Calu3 (cell line): ENCODE measurements at regions not wholly inside any gene's neighbourhood (a gene's known extent, or its start where the extent isn't known, plus 50 kb on each side); places are given as distances from the start of the nearest gene placed in this dataset.

Experiments
- BruUV-seq: library from RNA; stranded (reverse); fragments of 400-500 nt; replicated peaks from 2 replicates; lab custom pipeline; 2021; lab: Mats Ljungman, UMichigan
- CTCF ChIA-PET: fragments of 300-600 bp; sonication (Branson Sonifier 250); formaldehyde crosslinking; loops from one replicate; lab custom pipeline; 2022; ENCODE audit warnings: antibody characterized with exemption; lab: Charles Lee
- DNase-seq: peaks from one replicate; pipeline ENCODE4 v3.0.0; 2022
- H3K27ac Mint-ChIP-seq: one replicate; pipeline ENCODE4 v1.8.0; 2022; ENCODE audit warnings: mixed read lengths; ENCODE audit not compliant: unreplicated experiment
- H3K27me3 Mint-ChIP-seq: one replicate; pipeline ENCODE4 v1.8.0; 2022; ENCODE audit warnings: mixed read lengths; ENCODE audit not compliant: unreplicated experiment
- H3K36me3 Mint-ChIP-seq: one replicate; pipeline ENCODE4 v1.8.0; 2022; ENCODE audit warnings: mild to moderate bottlenecking, moderate library complexity, mixed read lengths; ENCODE audit not compliant: insufficient read depth, unreplicated experiment
- H3K4me1 Mint-ChIP-seq: one replicate; pipeline ENCODE4 v1.8.0; 2022; ENCODE audit warnings: mild to moderate bottlenecking, low read depth, mixed read lengths; ENCODE audit not compliant: unreplicated experiment
- H3K4me3 Mint-ChIP-seq: one replicate; pipeline ENCODE4 v1.8.0; 2022; ENCODE audit warnings: mild to moderate bottlenecking, low read depth, moderate library complexity, mixed read lengths; ENCODE audit not compliant: unreplicated experiment
- H3K9me3 Mint-ChIP-seq: one replicate; pipeline ENCODE4 v1.8.0; 2022; ENCODE audit warnings: low read depth, mixed read lengths; ENCODE audit not compliant: unreplicated experiment
- CTCF ChIP-seq: fragments of 200-600 bp; IDR thresholded peaks from one replicate; pipeline ENCODE4 v1.8.0; 2022; ENCODE audit warnings: antibody characterized with exemption; ENCODE audit not compliant: unreplicated experiment
- intact Hi-C: fragments of 100-400 bp; cut with micrococcal nuclease; formaldehyde crosslinking; loops from one replicate; pipeline ENCODE4 v1.10.0; 2022; ENCODE audit not compliant: unreplicated experiment

- H3K27me3 Mint-ChIP-seq, result peaks cover 9% of the 10 kb centered on the region
- H3K4me1 Mint-ChIP-seq, result no peaks in the 10 kb centered on the region
- no peak overlapping the region for H3K4me3 Mint-ChIP-seq
- TF ChIP-seq CTCF, result no peak
- no TSS peak for BruUV-seq
- CTCF ChIA-PET, result interaction anchor here (0.5 kb wide), 1 partner anchor 71 kb away, joined by 3 read pairs; no protein-coding TSS in a partner anchor
- peaks cover 2% of the 10 kb centered on the region for H3K9me3 Mint-ChIP-seq
- DNase-seq, result no peak
- H3K36me3 Mint-ChIP-seq, result no peaks in the 10 kb centered on the region
- no peak overlapping the region for H3K27ac Mint-ChIP-seq
- intact Hi-C loops, result no loop called here
These were observed 115.9 kb upstream of the RBPJ start for GRCh38 chr4:26204911-26205370.

GRCh38 chr4:26206339-26206738, 114.5 kb upstream of the RBPJ start:
- no peak for DNase-seq
- BruUV-seq, result no TSS peak
- no peak overlapping the region for H3K4me3 Mint-ChIP-seq
- no peak overlapping the region for H3K27ac Mint-ChIP-seq
- peaks cover 16% of the 10 kb centered on the region for H3K27me3 Mint-ChIP-seq
- intact Hi-C loops, result no loop called here
- CTCF ChIA-PET, result no interaction called here
- H3K36me3 Mint-ChIP-seq, result no peaks in the 10 kb centered on the region
- H3K4me1 Mint-ChIP-seq, result no peaks in the 10 kb centered on the region
- TF ChIP-seq CTCF, result no peak
- H3K9me3 Mint-ChIP-seq, result peaks cover 2% of the 10 kb centered on the region

- BruUV-seq, result no TSS peak
- TF ChIP-seq CTCF, result no peak
- CTCF ChIA-PET, result no interaction called here
- no peak overlapping the region for H3K27ac Mint-ChIP-seq
- DNase-seq, result no peak
- peaks cover 2% of the 10 kb centered on the region for H3K9me3 Mint-ChIP-seq
- H3K27me3 Mint-ChIP-seq, result peaks cover 16% of the 10 kb centered on the region
- H3K4me3 Mint-ChIP-seq, result no peak overlapping the region
- intact Hi-C loops, result no loop called here
- no peaks in the 10 kb centered on the region for H3K4me1 Mint-ChIP-seq
- H3K36me3 Mint-ChIP-seq, result no peaks in the 10 kb centered on the region
These were observed 113.8 kb upstream of the RBPJ start for GRCh38 chr4:26206999-26207398.

GRCh38 chr4:26207631-26208030, 113.2 kb upstream of the RBPJ start:
- Mint-ChIP-seq H3K27ac (no peak overlapping the region), H3K27me3 (peaks cover 16% of the 10 kb centered on the region), H3K4me1 (no peaks in the 10 kb centered on the region), H3K36me3 (no peaks in the 10 kb centered on the region), H3K4me3 (no peak overlapping the region), H3K9me3 (peaks cover 2% of the 10 kb centered on the region)
- DNase-seq, result no peak
- BruUV-seq, result no TSS peak
- no peak for TF ChIP-seq CTCF
- CTCF ChIA-PET, result interaction anchor here (0.6 kb wide), 1 partner anchor 131 kb away, joined by 3 read pairs; no protein-coding TSS in a partner anchor
- intact Hi-C loops, result no loop called here
